Fibroblast of mammary gland (primary cell): ENCODE measurements at regions not wholly inside any gene's neighbourhood (a gene's known extent, or its start where the extent isn't known, plus 50 kb on each side); places are given as distances from the start of the nearest gene placed in this dataset.

Experiments
- DNase-seq: peaks from one replicate; pipeline ENCODE4 v3.0.0-alpha.2; 2010; ENCODE audit warnings: low read depth
- H3K4me3 ChIP-seq: 2 replicates; pipeline ENCODE4 v1.5.1; 2011; ENCODE audit warnings: low read depth, mild to moderate bottlenecking, low read length, moderate library complexity; ENCODE audit not compliant: control insufficient read depth
- TF ChIP-seq, protein P1 (sequence below): conservative IDR thresholded peaks from 2 replicates; pipeline ENCODE4 v1.5.1; 2011; ENCODE audit warnings: low read depth, low read length, inconsistent platforms; ENCODE audit not compliant: control insufficient read depth, insufficient read depth

DNA sequence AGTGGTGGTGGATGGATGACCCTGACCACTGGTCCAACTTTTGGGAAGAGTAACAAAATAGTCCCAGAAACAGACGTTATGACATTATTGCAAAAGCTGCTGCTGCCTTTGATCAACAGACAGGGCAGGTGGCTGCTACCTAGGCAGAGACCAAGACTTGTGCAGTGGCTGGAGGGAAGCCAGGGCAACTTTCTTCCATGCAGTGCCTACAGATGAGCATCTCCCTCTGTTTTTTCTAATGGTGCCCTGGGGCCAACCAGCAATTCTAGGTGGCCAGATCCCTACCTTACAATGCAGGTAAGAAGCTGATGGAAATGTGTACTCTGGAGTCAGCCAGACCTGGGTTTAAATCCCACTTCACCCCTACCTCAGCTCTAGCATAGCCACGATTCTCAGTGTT is 283.1 kb upstream of the POU3F1 start:
- no peak for DNase-seq
- no peak overlapping the region for H3K4me3 ChIP-seq
- TF ChIP-seq, protein P1, sequence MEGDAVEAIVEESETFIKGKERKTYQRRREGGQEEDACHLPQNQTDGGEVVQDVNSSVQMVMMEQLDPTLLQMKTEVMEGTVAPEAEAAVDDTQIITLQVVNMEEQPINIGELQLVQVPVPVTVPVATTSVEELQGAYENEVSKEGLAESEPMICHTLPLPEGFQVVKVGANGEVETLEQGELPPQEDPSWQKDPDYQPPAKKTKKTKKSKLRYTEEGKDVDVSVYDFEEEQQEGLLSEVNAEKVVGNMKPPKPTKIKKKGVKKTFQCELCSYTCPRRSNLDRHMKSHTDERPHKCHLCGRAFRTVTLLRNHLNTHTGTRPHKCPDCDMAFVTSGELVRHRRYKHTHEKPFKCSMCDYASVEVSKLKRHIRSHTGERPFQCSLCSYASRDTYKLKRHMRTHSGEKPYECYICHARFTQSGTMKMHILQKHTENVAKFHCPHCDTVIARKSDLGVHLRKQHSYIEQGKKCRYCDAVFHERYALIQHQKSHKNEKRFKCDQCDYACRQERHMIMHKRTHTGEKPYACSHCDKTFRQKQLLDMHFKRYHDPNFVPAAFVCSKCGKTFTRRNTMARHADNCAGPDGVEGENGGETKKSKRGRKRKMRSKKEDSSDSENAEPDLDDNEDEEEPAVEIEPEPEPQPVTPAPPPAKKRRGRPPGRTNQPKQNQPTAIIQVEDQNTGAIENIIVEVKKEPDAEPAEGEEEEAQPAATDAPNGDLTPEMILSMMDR = no peak

DNA sequence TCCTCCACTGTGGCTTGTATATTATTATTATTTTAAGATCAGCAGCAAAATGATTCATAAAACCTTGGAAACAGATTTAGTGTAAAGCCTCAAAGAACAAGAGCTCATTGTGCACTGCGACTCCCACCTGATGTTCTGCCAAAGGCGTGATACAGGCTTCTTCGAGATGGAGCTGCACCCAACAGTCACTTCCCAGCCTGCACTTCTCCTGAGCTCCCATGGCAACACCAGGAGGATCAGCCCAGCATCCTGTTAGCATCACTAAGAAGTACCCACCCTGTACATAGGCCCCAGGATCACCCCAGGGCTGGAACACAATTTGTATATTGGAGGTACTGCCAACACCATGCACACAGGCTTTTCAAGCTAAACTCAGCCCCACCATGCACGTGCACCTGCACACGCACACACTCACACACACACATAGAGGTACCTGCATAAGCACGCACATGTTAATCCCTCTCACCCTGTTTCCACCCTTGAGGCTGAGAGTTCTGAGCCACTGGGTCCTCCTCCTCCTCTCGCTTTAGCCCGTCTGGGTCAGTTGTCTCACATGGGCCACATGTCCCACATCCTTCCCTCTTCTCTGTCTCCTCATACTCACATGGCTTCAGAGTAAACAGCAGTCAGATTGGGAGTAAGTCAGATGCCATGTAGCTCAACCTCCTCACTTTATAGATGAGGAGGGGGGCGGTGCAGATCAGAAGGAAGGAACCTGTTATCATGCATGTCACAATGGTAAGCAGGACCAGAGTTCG is 281.9 kb upstream of the POU3F1 start:
- DNase-seq = no peak
- no peak overlapping the region for H3K4me3 ChIP-seq
- TF ChIP-seq, protein P1 = no peak

DNA sequence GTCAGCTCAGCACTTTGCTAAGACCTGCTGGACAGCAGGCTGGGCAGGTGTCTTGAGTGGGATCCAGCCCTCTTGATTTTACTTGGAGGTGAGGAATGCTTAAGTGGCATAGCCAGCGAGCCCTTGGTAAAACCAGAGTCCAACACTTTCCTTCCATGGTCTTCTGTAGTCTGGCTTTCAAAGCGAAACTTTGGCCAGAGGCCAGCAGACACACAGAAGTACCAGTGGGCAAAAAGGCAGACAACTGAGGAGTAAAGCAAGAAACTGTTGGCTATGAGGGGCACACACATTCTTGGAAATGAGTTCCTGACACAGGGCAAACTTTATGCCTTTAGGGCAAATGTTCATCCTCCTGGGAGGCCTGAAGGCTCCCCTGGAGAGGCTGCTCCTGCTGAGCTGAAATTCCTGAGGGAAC is 281.0 kb upstream of the POU3F1 start:
- no peak overlapping the region for H3K4me3 ChIP-seq
- TF ChIP-seq, protein P1 = no peak
- DNase-seq = no peak

DNA sequence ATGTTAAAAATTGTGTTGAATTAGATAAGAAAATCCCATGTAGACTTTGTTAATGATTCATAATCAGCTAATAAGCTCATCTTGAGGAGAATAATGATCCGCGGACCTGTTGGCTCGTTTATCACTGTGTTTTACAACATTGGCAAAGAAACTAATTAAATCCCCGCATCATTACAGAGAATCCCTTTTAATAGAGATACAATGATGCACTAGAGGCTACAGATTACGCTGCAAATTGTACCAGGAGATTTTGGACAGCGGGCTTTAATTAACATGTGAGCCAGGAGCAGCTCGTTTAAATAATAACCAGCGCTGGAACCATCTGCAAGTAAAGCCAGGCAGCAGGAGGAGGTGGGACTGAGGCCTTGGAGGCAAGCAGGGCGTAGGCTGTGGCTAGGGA is 280.3 kb upstream of the POU3F1 start:
- no peak for DNase-seq
- no peak overlapping the region for H3K4me3 ChIP-seq
- TF ChIP-seq, protein P1 = no peak

DNA sequence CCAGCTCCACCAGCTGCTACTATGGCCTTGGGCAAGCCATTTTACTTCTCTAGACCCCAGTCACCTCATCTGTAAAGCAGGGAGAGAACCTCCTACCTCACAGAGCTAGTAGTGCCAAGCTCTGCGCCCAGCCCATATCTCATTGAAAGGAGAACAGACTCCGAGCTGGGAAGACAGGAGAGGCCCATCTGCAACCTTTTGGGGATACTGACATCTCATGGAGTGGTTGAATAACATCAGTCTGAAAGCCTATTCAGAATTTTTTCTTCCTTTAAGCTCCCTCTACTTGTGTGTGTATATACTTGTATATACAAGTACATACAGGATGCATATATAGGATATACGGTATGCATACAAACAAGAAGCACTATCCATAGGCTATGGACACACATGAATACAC is 279.5 kb upstream of the POU3F1 start:
- no peak for DNase-seq
- TF ChIP-seq, protein P1 = no peak

DNA sequence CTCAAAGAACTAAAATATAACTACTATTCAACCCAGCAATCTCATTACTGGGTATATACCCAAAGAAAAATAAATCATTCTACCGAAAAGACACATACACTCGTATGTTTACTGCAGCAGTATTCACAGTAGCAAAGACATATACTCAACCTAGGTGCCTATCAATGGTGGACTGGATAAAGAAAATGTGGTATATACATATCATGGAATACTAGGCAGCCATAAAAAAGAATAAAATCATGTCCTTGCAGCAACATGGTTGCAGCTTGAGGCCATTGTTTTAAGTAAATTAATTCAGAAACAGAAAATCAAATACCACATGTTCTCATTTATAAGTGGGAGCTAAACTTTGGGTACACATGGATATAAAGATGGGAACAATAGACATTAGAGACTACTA is 266.2 kb upstream of the POU3F1 start:
- TF ChIP-seq, protein P1 = no peak
- no peak for DNase-seq
- no peak overlapping the region for H3K4me3 ChIP-seq

More for the DNA sequence above, 279.5 kb upstream of the POU3F1 start:
- no peak overlapping the region for H3K4me3 ChIP-seq
